ENCODE measurements at regions not wholly inside any gene's neighbourhood (a gene's known extent, or its start where the extent isn't known, plus 50 kb on each side); places are given as distances from the start of the nearest gene placed in this dataset.

DNA sequence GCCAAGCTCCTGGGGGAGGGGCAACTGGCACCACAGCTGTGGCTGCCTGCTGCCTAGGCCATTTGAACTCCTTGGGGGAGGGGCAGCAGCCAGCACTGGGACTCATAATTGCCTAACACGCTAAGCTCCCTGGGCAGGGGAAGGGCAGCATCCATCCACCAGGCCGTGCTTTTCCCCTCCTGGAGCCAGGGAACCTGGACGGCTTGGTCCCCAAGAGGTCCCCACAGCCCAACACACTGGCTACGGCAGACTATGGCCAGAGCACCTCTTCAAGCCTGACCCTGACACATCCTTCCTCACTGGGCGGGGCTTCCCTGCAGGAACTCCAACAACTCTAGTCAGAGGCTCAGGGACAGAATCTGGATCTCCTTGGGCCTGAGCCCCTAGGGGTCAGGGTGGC is 269.4 kb downstream of the RNF144B start:
- TF ChIP-seq ASH2L (IDR thresholded peaks at IDR 0.05; ENCODE audit: low read length) (no peak), RAD21 (IDR thresholded peaks at IDR 0.05 in 1 of 2, conservative IDR thresholded peaks at IDR 0.05 in 1 of 2; ENCODE audit: low read depth in 2 of 2, low read length in 2 of 2) (no peak; a peak in 1 of 4 replicates), POLR2A (IDR thresholded peaks at IDR 0.05; ENCODE audit: control extremely low read depth in 1 of 2, low read depth in 2 of 2, low read length in 2 of 2) (no peak), CREB1 (IDR thresholded peaks at IDR 0.05) (no peak), TAF1 (IDR thresholded peaks at IDR 0.05; ENCODE audit: low read depth, low read length) (no peak), SP1 (IDR thresholded peaks at IDR 0.05; ENCODE audit: low read depth, low read length) (no peak)
- TF ChIP-seq, protein P1, sequence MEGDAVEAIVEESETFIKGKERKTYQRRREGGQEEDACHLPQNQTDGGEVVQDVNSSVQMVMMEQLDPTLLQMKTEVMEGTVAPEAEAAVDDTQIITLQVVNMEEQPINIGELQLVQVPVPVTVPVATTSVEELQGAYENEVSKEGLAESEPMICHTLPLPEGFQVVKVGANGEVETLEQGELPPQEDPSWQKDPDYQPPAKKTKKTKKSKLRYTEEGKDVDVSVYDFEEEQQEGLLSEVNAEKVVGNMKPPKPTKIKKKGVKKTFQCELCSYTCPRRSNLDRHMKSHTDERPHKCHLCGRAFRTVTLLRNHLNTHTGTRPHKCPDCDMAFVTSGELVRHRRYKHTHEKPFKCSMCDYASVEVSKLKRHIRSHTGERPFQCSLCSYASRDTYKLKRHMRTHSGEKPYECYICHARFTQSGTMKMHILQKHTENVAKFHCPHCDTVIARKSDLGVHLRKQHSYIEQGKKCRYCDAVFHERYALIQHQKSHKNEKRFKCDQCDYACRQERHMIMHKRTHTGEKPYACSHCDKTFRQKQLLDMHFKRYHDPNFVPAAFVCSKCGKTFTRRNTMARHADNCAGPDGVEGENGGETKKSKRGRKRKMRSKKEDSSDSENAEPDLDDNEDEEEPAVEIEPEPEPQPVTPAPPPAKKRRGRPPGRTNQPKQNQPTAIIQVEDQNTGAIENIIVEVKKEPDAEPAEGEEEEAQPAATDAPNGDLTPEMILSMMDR (IDR thresholded peaks at IDR 0.05; ENCODE audit: control extremely low read depth in 1 of 3, insufficient read depth in 1 of 3, low read depth in 1 of 3, low read length in 3 of 3) = no peak
- TF ChIP-seq, protein P2, sequence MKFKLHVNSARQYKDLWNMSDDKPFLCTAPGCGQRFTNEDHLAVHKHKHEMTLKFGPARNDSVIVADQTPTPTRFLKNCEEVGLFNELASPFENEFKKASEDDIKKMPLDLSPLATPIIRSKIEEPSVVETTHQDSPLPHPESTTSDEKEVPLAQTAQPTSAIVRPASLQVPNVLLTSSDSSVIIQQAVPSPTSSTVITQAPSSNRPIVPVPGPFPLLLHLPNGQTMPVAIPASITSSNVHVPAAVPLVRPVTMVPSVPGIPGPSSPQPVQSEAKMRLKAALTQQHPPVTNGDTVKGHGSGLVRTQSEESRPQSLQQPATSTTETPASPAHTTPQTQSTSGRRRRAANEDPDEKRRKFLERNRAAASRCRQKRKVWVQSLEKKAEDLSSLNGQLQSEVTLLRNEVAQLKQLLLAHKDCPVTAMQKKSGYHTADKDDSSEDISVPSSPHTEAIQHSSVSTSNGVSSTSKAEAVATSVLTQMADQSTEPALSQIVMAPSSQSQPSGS (IDR thresholded peaks at IDR 0.05; ENCODE audit: low read length) = no peak

Data from H1 (cell line).